ENCODE measurements at regions not wholly inside any gene's neighbourhood (a gene's known extent, or its start where the extent isn't known, plus 50 kb on each side); places are given as distances from the start of the nearest gene placed in this dataset.

- no peaks in the 10 kb centered on the region for H3K36me3 Mint-ChIP-seq (ENCODE audit: low read depth)
These were observed 1620.9 kb downstream of the FAM181B start for GRCh38 chr11:81112718-81113117.

GRCh38 chr11:81104051-81104450 is 1629.6 kb downstream of the FAM181B start:
- Mint-ChIP-seq H3K4me1 (ENCODE audit: low read depth) (no peaks in the 10 kb centered on the region), H3K4me3 (no peak overlapping the region), H3K27me3 (ENCODE audit: low read depth) (no peaks in the 10 kb centered on the region), H3K9me3 (peaks cover 4% of the 10 kb centered on the region), H3K27ac (no peak overlapping the region), H3K36me3 (ENCODE audit: low read depth) (no peaks in the 10 kb centered on the region)

More at GRCh38 chr11:81112718-81113117, 1620.9 kb downstream of the FAM181B start:
- Mint-ChIP-seq H3K4me1 (ENCODE audit: low read depth) (no peaks in the 10 kb centered on the region), H3K4me3 (no peak overlapping the region), H3K27me3 (ENCODE audit: low read depth) (no peaks in the 10 kb centered on the region), H3K27ac (no peak overlapping the region), H3K9me3 (no peaks in the 10 kb centered on the region)

DNA sequence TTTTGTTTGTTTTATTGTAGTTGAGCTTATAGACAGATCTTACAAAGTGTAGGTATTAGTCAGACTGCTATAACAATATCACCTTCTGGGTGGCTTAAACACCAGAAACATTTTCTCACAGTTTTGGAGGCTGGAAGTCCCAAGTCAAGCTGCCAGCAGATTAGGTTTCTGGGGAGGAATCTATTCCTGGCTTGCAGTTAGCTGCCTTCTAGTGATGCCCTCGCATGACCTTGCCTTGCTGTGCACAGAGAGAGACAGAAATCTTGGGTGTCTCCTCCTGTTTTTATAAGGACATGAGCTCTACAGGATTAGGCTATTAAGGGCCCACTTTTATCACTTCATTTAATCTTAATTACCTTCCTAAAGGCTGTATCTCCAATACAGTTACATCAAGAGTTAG is 1635.2 kb downstream of the FAM181B start:
- H3K27me3 Mint-ChIP-seq (ENCODE audit: low read depth), result no peaks in the 10 kb centered on the region
- peaks cover 12% of the 10 kb centered on the region for H3K9me3 Mint-ChIP-seq
- no peak overlapping the region for H3K27ac Mint-ChIP-seq
- no peaks in the 10 kb centered on the region for H3K36me3 Mint-ChIP-seq (ENCODE audit: low read depth)
- H3K4me3 Mint-ChIP-seq, result no peak overlapping the region
- H3K4me1 Mint-ChIP-seq (ENCODE audit: low read depth), result no peaks in the 10 kb centered on the region

DNA sequence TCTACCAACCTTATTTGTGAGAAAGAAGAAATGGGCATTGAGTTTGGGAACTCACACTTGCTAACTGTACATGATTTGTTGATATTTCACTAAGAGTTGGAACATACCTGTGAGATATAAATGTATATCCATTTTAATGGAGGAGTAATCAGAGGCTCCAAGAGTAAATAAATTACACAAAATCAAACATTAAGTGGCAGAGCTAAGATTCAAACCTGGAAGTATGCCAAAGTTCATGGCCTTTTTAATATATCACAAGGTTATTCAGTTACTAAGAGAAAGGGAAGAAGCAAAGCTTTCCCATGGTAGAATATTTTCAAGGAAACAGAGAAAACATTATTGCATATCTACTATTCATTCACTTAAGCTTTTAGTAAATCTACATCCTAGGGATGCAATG is 1641.1 kb downstream of the FAM181B start:
- H3K4me3 Mint-ChIP-seq, result no peak overlapping the region
- H3K36me3 Mint-ChIP-seq (ENCODE audit: low read depth), result no peaks in the 10 kb centered on the region
- no peaks in the 10 kb centered on the region for H3K4me1 Mint-ChIP-seq (ENCODE audit: low read depth)
- no peaks in the 10 kb centered on the region for H3K27me3 Mint-ChIP-seq (ENCODE audit: low read depth)
- H3K9me3 Mint-ChIP-seq, result peaks cover 8% of the 10 kb centered on the region
- H3K27ac Mint-ChIP-seq, result no peak overlapping the region

DNA sequence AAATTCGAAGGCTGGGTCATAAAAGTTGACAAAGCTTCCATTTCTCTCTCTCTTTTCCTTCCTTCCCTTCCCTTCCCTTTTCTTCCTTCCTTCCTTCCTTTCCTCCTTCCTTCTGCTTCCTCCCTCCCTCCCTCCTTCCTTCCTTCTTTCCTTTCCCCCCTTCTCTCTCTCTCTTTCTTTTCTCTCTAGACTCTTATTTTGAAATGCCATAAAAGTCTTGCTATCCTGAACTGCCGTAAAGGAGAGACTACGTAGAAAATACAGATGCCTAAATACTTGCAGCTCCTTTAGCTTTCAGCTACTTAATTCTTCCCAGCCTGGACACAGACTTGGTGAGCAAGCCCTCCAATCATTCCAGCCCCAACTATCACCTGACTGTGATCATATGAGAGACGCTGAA is 1644.4 kb downstream of the FAM181B start:
- no peaks in the 10 kb centered on the region for H3K27me3 Mint-ChIP-seq (ENCODE audit: low read depth)
- no peaks in the 10 kb centered on the region for H3K4me1 Mint-ChIP-seq (ENCODE audit: low read depth)
- H3K9me3 Mint-ChIP-seq, result no peaks in the 10 kb centered on the region
- no peak overlapping the region for H3K4me3 Mint-ChIP-seq
- H3K27ac Mint-ChIP-seq, result no peak overlapping the region
- H3K36me3 Mint-ChIP-seq (ENCODE audit: low read depth), result no peaks in the 10 kb centered on the region

DNA sequence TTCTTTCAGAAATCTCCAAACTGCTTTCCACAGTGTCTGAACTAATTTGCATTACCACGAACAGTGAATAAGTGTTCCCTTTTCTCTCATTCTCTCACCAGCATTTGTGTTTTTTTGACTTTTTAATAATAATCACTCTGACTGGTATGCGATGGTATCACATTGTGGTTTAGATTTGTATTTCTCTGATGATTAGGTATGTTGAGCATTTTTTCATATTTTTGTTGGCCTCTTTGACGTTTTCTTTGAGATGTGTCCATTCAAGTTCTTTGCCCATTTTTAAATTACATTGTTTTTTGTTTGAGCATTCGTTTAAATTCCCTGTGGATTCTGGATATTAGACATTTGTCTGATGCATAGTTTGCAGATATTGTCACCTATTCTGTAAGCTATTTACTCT is 1639.6 kb upstream of the TENM4 start:
- no peak overlapping the region for H3K27ac Mint-ChIP-seq
- peaks cover 10% of the 10 kb centered on the region for H3K9me3 Mint-ChIP-seq
- no peak overlapping the region for H3K4me3 Mint-ChIP-seq
- no peaks in the 10 kb centered on the region for H3K36me3 Mint-ChIP-seq (ENCODE audit: low read depth)
- H3K4me1 Mint-ChIP-seq (ENCODE audit: low read depth), result no peaks in the 10 kb centered on the region
- H3K27me3 Mint-ChIP-seq (ENCODE audit: low read depth), result no peaks in the 10 kb centered on the region

- no peaks in the 10 kb centered on the region for H3K27me3 Mint-ChIP-seq (ENCODE audit: low read depth)
- no peak overlapping the region for H3K27ac Mint-ChIP-seq
- H3K4me1 Mint-ChIP-seq (ENCODE audit: low read depth), result no peaks in the 10 kb centered on the region
- no peak overlapping the region for H3K4me3 Mint-ChIP-seq
- no peaks in the 10 kb centered on the region for H3K9me3 Mint-ChIP-seq
- H3K36me3 Mint-ChIP-seq (ENCODE audit: low read depth), result no peaks in the 10 kb centered on the region
These were observed 1631.4 kb upstream of the TENM4 start for GRCh38 chr11:81072273-81072672.

DNA sequence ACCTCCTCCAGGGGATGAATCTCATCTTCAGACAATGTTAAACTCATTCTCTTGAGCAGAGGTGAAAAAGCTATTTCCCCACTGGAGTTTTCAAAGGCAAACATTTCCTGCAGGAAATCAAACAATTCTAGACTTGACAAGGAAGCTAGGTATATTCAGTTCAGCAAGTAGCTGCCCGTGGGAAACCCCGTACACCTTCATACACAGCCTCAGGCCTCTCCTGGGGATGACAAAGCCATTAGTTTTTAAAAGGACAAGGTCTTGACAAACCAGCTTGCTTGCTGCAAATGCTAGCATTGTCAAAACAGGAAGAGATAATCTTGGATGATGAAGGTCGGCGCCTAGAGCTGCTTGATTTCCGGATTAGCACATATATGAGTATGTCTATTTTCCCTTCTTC is 1630.8 kb upstream of the TENM4 start:
- Mint-ChIP-seq H3K27ac (no peak overlapping the region), H3K27me3 (ENCODE audit: low read depth) (no peaks in the 10 kb centered on the region), H3K4me3 (no peak overlapping the region), H3K9me3 (no peaks in the 10 kb centered on the region), H3K36me3 (ENCODE audit: low read depth) (no peaks in the 10 kb centered on the region), H3K4me1 (ENCODE audit: low read depth) (no peaks in the 10 kb centered on the region)

DNA sequence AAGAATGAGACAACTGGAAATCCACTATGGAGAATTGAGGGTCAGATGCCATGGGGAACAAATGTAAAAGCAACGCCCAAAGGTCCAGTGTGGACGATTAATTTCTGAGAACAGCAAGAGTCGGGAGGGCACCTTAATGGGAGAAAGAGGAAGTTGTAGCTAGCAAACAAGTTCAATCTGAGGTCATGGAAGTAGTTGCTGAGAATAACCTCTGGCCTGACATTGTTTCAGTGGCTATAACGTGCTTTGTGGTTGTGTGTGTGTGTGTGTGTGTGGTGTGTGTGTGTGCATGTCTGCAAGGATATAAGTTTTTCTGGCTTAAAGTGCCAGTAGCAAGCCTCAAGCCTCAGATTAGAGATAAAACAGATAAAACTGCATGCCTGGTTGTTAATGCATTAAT is 1630.1 kb upstream of the TENM4 start:
- Mint-ChIP-seq H3K27me3 (ENCODE audit: low read depth) (no peaks in the 10 kb centered on the region), H3K27ac (no peak overlapping the region), H3K4me1 (ENCODE audit: low read depth) (no peaks in the 10 kb centered on the region), H3K4me3 (no peak overlapping the region), H3K36me3 (ENCODE audit: low read depth) (no peaks in the 10 kb centered on the region), H3K9me3 (no peaks in the 10 kb centered on the region)

DNA sequence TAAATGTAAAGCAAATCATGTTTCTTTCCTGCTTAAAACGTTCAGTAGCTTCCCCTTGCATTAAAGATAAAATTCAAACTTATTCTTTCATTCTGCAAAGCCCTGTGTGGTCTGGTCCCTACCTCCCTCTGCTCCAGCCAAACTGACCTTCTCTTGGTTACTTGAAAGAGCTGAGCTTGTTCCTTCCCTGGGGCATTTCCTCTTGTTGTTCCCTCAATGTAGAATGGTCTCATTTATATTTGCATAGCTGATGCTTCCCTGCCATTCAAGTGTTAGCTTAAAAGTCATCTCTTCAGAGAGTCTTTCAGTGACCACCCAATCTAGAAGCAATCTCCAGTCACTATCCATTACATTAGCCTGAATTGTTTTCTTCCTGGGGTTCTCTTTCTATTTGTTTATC is 1618.5 kb upstream of the TENM4 start:
- Mint-ChIP-seq H3K27me3 (ENCODE audit: low read depth) (no peaks in the 10 kb centered on the region), H3K36me3 (ENCODE audit: low read depth) (no peaks in the 10 kb centered on the region), H3K27ac (no peak overlapping the region), H3K4me3 (no peak overlapping the region), H3K9me3 (no peaks in the 10 kb centered on the region), H3K4me1 (ENCODE audit: low read depth) (no peaks in the 10 kb centered on the region)

DNA sequence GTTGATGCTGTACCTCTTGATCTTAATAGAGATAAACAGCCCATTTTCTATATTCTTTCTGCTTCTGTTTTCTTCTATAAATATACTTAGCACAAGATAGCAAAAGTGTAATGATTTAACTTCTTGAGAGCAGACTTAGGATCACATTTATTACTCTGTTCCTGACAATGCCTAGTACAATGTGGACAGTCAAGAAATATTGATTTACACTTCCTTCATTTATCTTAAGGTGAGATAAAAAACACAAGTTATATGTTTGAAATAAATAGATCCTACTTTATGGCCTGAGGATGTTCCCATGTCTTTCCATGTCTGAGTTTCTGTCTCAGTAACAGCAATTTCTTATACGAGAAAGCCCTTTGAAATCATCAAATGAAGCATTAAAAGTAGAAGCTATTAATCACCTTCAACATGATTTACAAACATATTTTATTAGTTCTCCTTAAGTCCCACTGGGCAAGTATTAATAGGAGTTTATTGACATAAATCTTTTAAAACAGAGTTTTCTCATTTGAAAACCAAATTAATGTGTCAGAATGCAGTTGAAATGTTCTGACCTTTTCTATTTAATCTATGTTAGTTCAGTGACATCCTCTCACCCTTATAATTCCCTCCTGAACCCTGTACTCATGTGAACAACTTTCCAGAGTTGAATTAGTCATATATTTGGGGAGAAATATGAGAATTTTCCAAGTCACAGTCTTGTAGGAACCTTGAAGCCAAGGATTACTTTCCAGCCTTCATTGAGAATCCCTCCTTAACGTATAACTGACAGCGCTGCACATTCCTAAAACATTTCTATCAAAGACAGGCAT is 1611.7 kb upstream of the TENM4 start:
- Mint-ChIP-seq H3K4me3 (no peak overlapping the region), H3K27me3 (ENCODE audit: low read depth) (no peaks in the 10 kb centered on the region), H3K27ac (no peak overlapping the region), H3K4me1 (ENCODE audit: low read depth) (no peaks in the 10 kb centered on the region), H3K36me3 (ENCODE audit: low read depth) (no peaks in the 10 kb centered on the region), H3K9me3 (no peaks in the 10 kb centered on the region)

DNA sequence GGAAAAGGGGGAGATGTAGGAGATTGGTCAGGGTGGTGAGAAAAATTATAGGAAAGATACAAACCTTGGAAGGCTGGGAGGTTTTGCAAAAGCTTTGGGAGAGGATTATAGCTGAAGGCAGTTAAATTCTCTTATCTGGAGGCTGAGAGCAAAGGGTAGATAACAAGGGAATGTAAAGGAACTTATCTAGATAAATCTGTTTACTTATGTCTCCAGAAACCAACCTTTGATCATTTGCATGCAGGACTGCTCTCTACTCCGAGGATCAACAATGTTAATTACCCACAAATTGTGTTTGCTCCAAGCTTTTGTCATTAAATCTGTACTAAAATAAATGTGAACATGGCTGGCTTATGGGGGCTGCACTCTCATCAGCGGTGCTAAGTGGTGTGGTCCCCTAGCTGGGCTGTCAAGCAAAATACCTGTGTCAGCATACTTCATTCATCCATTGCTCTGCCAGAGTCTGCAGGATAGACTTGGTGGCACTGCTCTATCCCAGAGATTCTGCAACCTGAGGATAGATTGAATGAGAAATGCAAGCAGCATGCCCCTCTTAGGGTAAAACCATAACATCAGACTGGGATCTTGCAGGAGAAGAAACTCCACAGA is 1599.2 kb upstream of the TENM4 start:
- H3K27me3 Mint-ChIP-seq (ENCODE audit: low read depth), result no peaks in the 10 kb centered on the region
- H3K4me1 Mint-ChIP-seq (ENCODE audit: low read depth), result no peaks in the 10 kb centered on the region
- no peak overlapping the region for H3K27ac Mint-ChIP-seq
- H3K4me3 Mint-ChIP-seq, result no peak overlapping the region
- peaks cover 25% of the 10 kb centered on the region for H3K9me3 Mint-ChIP-seq
- no peaks in the 10 kb centered on the region for H3K36me3 Mint-ChIP-seq (ENCODE audit: low read depth)

GRCh38 chr11:81036168-81036870 is 1595.5 kb upstream of the TENM4 start:
- H3K36me3 Mint-ChIP-seq (ENCODE audit: low read depth), result no peaks in the 10 kb centered on the region
- no peaks in the 10 kb centered on the region for H3K4me1 Mint-ChIP-seq (ENCODE audit: low read depth)
- H3K27ac Mint-ChIP-seq, result no peak overlapping the region
- H3K4me3 Mint-ChIP-seq, result no peak overlapping the region
- no peaks in the 10 kb centered on the region for H3K27me3 Mint-ChIP-seq (ENCODE audit: low read depth)
- H3K9me3 Mint-ChIP-seq, result peaks cover 37% of the 10 kb centered on the region

DNA sequence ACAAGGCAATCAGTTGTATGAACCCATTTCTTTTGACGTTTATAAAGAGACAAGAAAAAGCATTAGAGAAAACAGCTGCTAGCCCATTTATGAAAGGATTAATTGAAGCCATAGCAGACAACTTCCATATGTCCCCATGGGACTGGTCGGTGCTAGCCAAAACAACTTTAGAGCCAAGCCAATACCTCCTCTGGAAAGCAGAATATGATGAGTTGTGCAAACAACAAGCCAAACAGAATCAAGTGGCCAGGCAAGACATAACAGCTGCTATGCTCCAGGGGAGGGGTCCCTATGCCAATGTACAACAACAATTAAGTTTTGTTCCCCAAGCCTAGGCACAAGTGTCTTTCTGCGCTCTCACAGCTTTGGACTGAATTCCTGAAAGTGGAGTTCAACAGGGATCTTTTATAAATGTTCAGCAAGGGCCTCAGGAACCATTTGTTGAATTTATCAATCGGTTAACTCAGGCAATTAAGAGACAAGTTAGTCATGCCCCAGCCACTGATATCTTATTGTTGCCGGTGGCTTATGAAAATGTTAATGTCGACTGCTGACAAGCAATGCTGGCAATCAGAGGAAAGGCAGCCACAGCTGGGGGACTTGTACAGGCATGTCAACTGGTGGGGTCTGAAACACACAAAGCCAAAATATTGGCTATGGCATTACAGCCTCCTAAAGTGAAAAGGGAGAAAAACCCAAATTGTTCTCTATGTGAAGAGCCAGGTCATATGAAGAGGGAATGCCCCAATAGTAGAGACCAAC is 1593.1 kb upstream of the TENM4 start:
- H3K4me3 Mint-ChIP-seq, result no peak overlapping the region
- H3K27ac Mint-ChIP-seq, result no peak overlapping the region
- peaks cover 37% of the 10 kb centered on the region for H3K9me3 Mint-ChIP-seq
- no peaks in the 10 kb centered on the region for H3K27me3 Mint-ChIP-seq (ENCODE audit: low read depth)
- no peaks in the 10 kb centered on the region for H3K36me3 Mint-ChIP-seq (ENCODE audit: low read depth)
- no peaks in the 10 kb centered on the region for H3K4me1 Mint-ChIP-seq (ENCODE audit: low read depth)
